ENCODE measurements at regions not wholly inside any gene's neighbourhood (a gene's known extent, or its start where the extent isn't known, plus 50 kb on each side); places are given as distances from the start of the nearest gene placed in this dataset.
"Not testable (repeated sequence)": the region's sequence is repeated elsewhere in the genome, so short reads cannot be mapped to it uniquely, and the experiment has no call there.

DNA sequence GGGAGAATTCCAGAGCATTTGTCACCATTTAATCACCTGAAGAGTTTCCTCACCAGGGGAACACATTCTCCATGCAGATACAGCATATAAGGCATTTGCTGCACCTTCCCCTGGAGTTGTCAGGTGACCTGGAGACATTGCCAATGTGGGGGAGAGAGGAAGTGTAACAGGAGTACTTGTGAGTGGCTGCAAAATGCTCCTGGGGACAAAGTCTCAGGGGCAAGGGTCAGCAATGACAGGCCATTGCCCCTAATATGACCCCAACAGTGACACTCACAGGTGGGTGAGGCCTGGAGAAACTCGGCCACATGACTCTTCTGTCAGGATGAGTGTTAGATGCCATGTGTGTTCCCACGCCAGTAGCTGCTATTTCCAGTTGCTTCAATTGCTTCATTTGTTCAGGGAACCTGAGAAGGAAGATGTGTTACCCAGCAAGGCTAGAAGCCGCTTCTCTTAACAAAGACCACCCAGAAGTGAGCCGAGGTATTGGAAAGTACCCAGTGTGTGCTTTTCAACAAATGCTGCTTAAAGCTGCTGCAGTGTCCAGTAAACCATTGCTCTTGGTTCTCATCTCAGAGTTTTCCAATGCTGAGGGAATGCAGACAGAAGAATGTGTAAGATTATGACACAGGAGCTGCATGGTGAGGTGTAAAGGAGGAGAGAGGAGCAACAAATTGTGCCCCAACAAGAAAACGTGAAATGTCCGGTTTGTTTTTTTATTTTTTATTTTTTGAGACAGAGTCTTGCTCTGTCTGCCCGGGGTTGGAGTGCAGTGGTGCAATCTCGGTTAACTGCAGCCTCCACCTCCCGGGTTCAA, 128.2 kb upstream of the SLC44A1 start:
- no peak for DNase-seq

GRCh38 chr9:105117234-105117633, 127.2 kb upstream of the SLC44A1 start:
- no peak for DNase-seq

DNA sequence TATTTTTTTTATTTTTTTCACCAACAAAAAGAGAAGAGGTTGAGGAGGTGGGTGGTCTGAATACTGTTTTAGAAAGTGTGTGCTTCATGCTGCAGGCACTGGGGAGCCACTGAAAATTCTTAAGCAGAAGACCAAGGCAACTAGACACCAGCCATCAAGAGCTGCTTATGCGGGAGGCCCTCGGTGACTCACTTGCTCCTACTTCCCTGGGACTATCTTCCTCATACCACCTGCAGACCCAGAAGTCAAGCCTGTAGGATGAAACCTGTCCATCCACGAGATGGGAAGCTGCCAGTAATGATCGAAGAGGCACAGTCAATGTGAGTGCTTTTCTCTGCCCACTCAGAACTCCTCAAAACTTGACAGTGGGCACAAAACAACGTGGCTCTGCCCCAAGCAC, 125.8 kb upstream of the SLC44A1 start:
- no peak for DNase-seq

GRCh38 chr9:105119156-105119555, 125.3 kb upstream of the SLC44A1 start:
- DNase-seq, result no peak

GRCh38 chr9:105121861-105122430, 122.5 kb upstream of the SLC44A1 start:
- DNase-seq, result no peak

- DNase-seq, result not testable (repeated sequence)
Measured at GRCh38 chr9:105124598-105124997, 119.9 kb upstream of the SLC44A1 start.

- no peak for DNase-seq
Measured at GRCh38 chr9:105126226-105126625, 118.2 kb upstream of the SLC44A1 start.

- DNase-seq, result peak; percentile 66
Measured at GRCh38 chr9:105127863-105128220, 116.6 kb upstream of the SLC44A1 start.

DNA sequence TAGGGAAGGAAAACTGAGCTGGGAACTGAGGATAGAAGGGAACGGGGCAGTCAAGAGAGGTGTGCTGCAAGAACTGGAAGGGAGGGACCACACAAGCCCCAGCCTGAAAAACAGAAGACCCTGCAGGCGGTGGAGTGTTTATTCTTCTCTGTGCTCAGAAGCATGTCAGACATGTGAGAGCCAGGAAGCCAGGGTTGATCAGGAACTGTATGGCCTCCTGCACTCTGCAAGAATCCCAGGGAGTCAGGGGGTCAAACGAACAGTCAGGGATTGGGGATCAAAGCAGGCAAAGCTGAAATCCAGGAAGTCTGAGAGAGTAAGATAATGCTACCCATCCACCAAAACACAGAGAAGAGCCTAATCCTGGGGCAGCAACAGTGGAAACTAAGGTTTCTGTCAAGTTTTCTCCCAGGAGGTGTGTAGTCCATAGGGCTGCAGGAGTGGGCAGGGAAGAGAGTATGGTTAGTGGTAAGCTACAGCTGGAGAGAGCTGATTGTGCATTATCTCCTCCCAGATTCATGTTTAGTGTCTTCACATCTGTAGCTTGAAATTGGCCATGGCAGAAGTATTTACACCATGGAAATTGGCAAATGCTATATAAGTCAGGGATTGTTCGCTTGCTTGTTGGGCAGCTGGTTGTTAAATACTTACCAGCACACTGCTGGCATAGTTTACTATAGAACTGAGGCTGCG, 115.4 kb upstream of the SLC44A1 start:
- no peak for DNase-seq

DNA sequence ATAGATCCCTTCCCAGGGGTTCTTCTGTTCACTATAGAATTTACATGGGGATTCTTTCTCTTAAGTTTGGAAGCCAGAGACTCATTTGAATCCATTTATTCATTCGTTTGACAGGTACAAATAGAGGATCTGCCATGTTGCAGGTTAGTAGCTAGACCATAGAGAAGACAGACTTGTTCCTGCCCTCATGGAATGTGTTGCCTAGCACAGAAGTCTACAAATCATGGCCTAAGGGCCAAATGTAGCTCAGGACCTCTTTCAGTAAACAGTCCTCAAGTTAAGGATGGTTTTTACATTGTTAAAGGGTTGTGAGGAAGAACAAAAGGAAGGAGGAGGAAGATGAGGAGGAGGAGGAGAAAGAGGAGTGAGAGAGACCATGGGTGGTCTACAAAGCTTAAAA, 114.7 kb upstream of the SLC44A1 start:
- no peak for DNase-seq

DNA sequence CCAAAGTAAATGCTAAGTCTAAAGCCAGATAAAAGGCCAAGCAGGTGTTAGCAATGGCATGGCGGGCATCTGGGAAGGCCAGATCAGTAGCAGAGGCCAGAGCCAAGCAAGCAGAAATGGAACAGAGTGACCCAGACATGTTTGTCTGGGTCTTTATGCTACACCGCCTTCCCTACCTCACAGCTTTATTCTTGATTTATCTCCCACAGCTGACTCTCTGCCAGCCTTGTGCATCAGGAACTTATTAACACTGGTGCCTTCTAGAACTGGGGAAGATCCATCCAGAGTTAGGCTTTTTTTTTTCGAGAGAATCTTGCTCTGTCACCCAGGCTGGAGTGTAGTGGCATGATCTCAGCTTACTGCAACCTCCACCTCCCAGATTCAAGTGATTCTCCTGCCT, 112.5 kb upstream of the SLC44A1 start:
- no peak for DNase-seq

DNA sequence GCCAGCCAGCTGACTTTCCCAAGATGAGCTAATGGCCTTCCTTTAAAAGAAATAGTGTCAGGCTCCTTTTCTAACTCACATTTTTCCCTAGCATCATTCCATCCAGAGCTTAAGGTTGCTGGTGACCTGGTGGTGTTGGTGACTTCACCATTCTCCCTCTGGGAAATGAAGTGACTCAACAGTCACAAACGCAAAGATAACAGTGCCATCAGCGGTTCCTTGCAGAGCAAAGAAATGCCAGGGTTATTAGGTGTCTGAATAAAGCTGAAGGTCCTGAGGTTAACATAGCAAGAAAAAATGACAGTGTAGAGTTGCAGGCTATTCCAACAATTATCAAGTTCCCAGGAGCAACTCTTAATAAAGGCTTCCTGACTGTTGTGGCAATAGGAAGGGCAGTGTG, 111.8 kb upstream of the SLC44A1 start:
- no peak for DNase-seq

DNA sequence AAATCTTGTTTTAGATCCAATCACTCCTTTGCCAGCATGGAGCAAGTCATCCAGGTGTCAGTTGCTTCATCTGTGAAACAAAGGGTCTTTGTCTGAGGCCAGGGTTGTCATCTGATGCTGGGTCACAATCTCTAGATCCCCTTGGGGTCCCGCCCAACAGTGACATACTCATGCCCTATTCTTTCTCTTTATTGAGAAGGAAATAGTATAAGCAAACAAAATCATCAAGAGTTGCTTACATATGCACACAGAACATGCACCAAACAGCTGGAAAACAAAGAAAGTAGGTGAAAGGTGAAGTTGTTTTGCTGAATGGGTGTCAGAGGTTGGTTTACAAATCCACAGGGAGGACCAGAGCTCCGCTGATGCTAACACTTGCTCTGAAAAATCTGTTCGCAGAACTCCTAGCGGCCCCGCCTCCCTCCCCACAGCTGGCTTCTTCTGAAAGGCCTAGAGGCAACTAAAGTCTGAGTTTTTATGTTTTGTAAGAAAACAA, 106.1 kb upstream of the SLC44A1 start:
- no peak for DNase-seq

GRCh38 chr9:105141146-105141975, 103.1 kb upstream of the SLC44A1 start:
- DNase-seq, result no peak

DNA sequence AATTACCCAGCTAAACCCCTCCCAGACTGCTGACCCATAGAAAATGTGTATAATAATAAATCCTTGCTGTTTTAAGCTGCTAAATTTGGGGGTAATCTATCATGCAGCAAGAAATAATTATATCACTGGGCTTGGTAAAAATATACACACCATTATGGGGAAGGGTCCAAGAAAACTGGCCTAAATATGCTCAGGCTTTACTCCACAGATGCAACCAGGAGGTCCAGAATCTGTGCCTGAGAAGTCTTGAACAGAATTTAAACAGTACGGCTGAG, 102.5 kb upstream of the SLC44A1 start:
- no peak for DNase-seq

DNA sequence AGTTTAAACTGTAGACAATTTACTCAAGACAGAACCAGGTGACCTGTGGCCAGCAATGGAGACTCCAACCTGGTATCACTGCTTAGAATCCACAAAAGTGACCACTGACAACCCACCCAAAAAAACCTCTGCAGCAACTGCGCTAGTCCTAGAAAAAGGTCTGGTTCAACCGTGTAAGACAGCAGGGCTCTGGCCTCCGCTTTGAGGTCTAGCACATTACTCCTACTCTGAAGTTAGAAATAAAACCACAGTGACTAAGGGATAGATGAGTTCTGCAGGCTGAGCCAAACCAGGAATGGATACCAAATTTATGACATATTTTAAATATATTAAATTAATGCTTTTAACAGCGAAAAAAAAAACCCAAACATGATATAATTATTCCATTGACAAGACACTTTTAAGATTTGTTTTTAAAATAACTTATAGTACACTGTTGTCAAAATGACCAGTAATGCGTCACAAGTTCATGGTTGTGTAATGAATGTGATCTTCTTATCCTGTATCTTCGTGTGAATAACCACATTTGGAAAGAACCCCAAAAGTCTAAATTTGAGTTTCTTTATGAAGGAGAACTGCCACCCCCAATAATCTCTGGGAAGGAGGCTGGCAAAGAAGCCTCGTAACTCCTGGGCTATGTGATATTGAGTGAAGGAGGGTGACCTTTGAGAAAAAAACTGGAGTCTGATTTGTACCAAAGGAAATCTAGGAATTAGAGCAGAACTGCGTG, 101.9 kb upstream of the SLC44A1 start:
- no peak for DNase-seq

- DNase-seq, result no peak
Measured at GRCh38 chr9:105143136-105143430, 101.4 kb upstream of the SLC44A1 start.

DNA sequence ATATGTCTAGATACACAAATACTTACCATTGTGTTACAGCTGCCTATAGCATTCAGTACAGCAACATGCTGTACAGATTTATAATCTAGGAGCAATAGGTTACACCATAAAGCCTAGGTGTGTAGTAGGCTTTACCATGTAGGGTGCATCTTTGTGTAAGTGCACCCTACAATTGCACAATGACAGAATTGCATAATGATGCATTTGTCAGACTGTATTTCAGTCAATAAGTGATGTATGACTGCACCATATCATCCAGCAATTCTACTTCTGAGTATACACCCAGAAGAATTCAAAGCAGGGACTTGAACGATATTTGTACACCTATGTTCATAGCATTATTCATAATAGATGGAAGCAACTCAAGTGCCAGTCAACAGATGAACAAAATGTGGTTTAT, 100.4 kb upstream of the SLC44A1 start:
- no peak for DNase-seq

GRCh38 chr9:105144841-105145240, 99.6 kb upstream of the SLC44A1 start:
- no peak for DNase-seq

DNA sequence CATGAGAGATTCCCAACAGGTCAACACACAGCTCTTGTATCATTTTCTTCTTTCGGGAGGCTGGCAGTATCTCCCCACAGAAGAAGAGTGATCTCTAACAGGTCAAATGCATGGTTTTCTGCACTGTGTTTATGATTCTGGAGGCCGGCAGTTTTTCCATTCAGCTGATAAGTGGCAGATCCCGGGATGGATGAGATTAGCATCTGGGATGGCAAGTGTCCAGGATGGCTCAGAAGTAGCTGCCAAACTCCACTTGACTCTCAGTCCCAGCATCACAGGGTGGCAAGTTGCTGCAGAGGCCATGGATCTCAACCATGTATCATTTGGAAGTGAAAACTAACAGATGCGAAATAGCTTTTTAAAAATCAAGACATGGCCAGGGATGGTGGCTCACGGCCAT, 97.8 kb upstream of the SLC44A1 start:
- no peak for DNase-seq

DNA sequence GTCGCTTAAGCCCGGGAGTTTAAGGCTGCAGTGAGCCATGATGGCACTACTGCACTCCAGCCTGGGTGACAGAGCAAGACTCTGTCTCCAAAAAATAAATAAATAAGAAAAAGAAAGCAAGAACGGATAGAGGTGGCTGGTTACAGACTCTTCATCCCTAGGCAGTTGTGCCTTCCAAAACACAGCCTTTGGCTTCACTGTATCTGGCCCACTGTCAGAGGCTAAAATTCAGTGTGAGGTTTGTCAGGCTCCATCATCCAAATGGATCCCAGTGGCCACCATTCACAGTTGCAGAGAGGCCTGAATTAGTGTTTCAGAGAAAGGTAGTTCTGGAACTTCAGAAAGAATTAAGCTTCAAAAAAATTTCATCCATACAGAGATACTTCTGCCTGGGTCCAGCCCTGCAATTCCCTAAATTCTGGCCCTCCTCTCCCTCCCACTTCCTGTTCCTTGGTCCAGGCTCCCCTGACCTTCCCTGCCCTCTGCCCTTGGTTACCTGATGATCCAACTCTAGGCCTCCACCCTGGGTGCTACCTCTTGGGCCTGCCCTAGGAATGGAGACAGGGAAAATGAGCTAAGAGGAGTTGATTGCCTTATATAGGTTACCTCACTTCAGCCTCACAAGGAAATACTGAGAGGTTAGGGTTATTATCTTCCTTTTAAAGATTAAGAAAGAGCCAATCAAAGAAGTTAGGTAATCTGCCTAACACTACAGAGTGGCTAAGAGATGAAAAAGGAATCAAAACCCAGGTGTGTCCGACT, 97.2 kb upstream of the SLC44A1 start:
- no peak for DNase-seq

DNA sequence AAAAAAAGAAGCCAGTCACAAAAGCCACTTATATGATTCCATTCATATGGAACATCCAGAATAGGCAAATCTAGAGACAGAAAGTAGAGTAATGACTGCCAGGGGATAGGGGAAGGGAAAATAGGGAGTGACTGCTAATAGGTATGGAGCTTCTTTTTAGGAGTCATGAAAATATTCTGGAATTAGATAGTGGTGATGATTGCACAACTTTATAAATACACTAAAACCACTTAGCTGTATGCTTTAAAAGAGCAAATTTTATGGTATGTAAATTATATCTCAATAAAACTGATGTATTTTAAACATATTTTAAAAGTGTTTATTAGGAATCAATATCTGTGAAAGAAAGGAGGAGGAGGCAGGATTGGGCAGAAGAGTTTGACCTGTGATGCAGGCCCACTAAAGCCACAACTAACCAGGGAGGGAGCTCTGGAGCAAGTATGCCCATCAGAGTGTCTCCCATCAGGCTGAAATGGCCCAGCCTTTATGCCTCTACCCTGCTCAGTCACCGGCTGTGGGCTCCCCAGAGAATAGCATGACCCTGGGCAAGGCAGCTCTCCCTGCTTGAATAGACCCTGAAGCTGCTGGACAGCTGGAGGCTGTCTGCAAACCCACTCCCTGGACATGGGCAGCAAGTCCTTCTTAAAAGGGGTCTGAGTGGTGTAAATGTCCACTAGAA, 96.0 kb upstream of the SLC44A1 start:
- no peak for DNase-seq
